H1 (cell line): ENCODE measurements at regions not wholly inside any gene's neighbourhood (a gene's known extent, or its start where the extent isn't known, plus 50 kb on each side); places are given as distances from the start of the nearest gene placed in this dataset.

Source experiments
- BRCA1 ChIP-seq: IDR thresholded peaks from 2 replicates; pipeline ENCODE4 v1.6.1; 2012; ENCODE audit warnings: low read depth, low read length, improper control_type of control experiment
- CREB1 ChIP-seq: IDR thresholded peaks from 2 replicates; pipeline ENCODE4 v1.6.1; 2012; ENCODE audit warnings: inconsistent platforms
- FOSL1 ChIP-seq: IDR thresholded peaks from 2 replicates; pipeline ENCODE4 v1.6.1; 2011; ENCODE audit warnings: mild to moderate bottlenecking, low read depth, low read length, moderate library complexity; ENCODE audit not compliant: insufficient read depth
- GABPA ChIP-seq: IDR thresholded peaks from 2 replicates; pipeline ENCODE4 v1.6.1; 2011; ENCODE audit warnings: mild to moderate bottlenecking, low read length, moderate library complexity, borderline replicate concordance; ENCODE audit not compliant: insufficient read depth
- SAP30 ChIP-seq: fragments of 300-600 bp; sonication (generic); IDR thresholded peaks from 2 replicates; pipeline ENCODE4 v1.7.1; 2012; ENCODE audit warnings: low read length, moderate library complexity, mild to moderate bottlenecking, inconsistent platforms; ENCODE audit not compliant: insufficient read depth, insufficient replicate concordance
- SIN3A ChIP-seq, 2 experiments: IDR thresholded peaks in 1 of 2; conservative IDR thresholded peaks in 1 of 2; 2 replicates each; pipeline ENCODE4 v1.6.1; 2011 to 2012; ENCODE audit warnings: low read length in 2 of 2, improper control_type of control experiment in 1 of 2, low read depth in 1 of 2, mild to moderate bottlenecking in 1 of 2
- TF ChIP-seq, protein P1 (sequence below): IDR thresholded peaks from 2 replicates; pipeline ENCODE4 v1.6.1; 2012; ENCODE audit warnings: inconsistent platforms
- TF ChIP-seq, protein P2 (sequence below): IDR thresholded peaks from 2 replicates; pipeline ENCODE4 v1.6.1; 2011; ENCODE audit warnings: low read length, improper control_type of control experiment
- TF ChIP-seq, protein P3 (sequence below), 3 experiments: IDR thresholded peaks; 1 replicate in 2 of 3; 2 replicates in 1 of 3; pipeline versions ENCODE4 v1.5.1 to v1.6.1; 2011; ENCODE audit warnings: low read length in 3 of 3, mild to moderate bottlenecking in 3 of 3, inconsistent platforms in 2 of 3, low read depth in 1 of 3, moderate library complexity in 1 of 3; ENCODE audit not compliant: insufficient read depth in 1 of 3; ENCODE audit errors: control extremely low read depth in 1 of 3

DNA sequence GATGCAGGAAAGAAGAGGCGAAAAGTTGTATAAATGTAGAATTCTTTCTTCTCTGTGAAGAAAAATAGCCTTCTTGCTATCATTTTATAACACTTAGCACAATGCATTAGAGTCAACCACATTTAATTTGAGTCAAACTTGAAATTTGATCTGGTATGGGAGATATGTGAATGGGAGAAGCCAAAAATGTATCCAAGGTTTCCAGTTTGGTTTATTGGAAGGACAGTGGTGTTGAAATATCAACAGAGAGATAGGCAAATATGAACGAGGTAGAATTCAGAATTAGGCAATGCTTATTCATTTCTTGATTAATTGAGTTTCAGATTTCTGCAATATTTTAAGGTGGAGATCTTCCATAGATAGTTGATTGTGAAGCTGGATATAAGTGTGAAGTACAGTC is 991.9 kb upstream of the CHAC2 start:
- TF ChIP-seq SIN3A (conservative IDR thresholded peaks at IDR 0.05 in 1 of 2, IDR thresholded peaks at IDR 0.05 in 1 of 2; ENCODE audit: low read depth in 1 of 2, low read length in 2 of 2): no peak
- no peak for TF ChIP-seq FOSL1
- TF ChIP-seq, protein P1, sequence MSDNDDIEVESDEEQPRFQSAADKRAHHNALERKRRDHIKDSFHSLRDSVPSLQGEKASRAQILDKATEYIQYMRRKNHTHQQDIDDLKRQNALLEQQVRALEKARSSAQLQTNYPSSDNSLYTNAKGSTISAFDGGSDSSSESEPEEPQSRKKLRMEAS: no peak
- TF ChIP-seq CREB1: no peak
- TF ChIP-seq, protein P2, sequence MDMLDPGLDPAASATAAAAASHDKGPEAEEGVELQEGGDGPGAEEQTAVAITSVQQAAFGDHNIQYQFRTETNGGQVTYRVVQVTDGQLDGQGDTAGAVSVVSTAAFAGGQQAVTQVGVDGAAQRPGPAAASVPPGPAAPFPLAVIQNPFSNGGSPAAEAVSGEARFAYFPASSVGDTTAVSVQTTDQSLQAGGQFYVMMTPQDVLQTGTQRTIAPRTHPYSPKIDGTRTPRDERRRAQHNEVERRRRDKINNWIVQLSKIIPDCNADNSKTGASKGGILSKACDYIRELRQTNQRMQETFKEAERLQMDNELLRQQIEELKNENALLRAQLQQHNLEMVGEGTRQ: no peak
- TF ChIP-seq BRCA1: no peak
- TF ChIP-seq, protein P3, sequence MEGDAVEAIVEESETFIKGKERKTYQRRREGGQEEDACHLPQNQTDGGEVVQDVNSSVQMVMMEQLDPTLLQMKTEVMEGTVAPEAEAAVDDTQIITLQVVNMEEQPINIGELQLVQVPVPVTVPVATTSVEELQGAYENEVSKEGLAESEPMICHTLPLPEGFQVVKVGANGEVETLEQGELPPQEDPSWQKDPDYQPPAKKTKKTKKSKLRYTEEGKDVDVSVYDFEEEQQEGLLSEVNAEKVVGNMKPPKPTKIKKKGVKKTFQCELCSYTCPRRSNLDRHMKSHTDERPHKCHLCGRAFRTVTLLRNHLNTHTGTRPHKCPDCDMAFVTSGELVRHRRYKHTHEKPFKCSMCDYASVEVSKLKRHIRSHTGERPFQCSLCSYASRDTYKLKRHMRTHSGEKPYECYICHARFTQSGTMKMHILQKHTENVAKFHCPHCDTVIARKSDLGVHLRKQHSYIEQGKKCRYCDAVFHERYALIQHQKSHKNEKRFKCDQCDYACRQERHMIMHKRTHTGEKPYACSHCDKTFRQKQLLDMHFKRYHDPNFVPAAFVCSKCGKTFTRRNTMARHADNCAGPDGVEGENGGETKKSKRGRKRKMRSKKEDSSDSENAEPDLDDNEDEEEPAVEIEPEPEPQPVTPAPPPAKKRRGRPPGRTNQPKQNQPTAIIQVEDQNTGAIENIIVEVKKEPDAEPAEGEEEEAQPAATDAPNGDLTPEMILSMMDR (IDR thresholded peaks at IDR 0.05; ENCODE audit: control extremely low read depth in 1 of 3, insufficient read depth in 1 of 3, low read depth in 1 of 3, low read length in 3 of 3): no peak
- TF ChIP-seq GABPA: no peak
- no peak for TF ChIP-seq SAP30
